ENCODE measurements at regions not wholly inside any gene's neighbourhood (a gene's known extent, or its start where the extent isn't known, plus 50 kb on each side); places are given as distances from the start of the nearest gene placed in this dataset.

GRCh38 chr11:119831011-119831410, 102.0 kb upstream of the NECTIN1 start:
- no peak overlapping the region for H3K27ac Mint-ChIP-seq
- no peak overlapping the region for H3K4me3 Mint-ChIP-seq
- ATAC-seq (ENCODE audit: low read depth), result no peak
- no peaks in the 10 kb centered on the region for H3K9me3 Mint-ChIP-seq
- H3K27me3 Mint-ChIP-seq, result peaks cover 16% of the 10 kb centered on the region
- no peaks in the 10 kb centered on the region for H3K36me3 Mint-ChIP-seq
- POLR2A ChIA-PET, result no interaction called here
- DNase-seq, result no peak
- H3K4me1 Mint-ChIP-seq, result no peaks in the 10 kb centered on the region

- POLR2A ChIA-PET, result no interaction called here
- DNase-seq (no peak), ATAC-seq (ENCODE audit: low read depth) (no peak)
- no peak overlapping the region for H3K27ac Mint-ChIP-seq
- no peaks in the 10 kb centered on the region for H3K36me3 Mint-ChIP-seq
- H3K4me3 Mint-ChIP-seq, result no peak overlapping the region
- peaks cover 22% of the 10 kb centered on the region for H3K27me3 Mint-ChIP-seq
- H3K9me3 Mint-ChIP-seq, result no peaks in the 10 kb centered on the region
- no peaks in the 10 kb centered on the region for H3K4me1 Mint-ChIP-seq
Measured at GRCh38 chr11:119830400-119830799, 101.4 kb upstream of the NECTIN1 start.

- Mint-ChIP-seq H3K36me3 (no peaks in the 10 kb centered on the region), H3K9me3 (no peaks in the 10 kb centered on the region), H3K4me3 (no peak overlapping the region), H3K4me1 (no peaks in the 10 kb centered on the region), H3K27ac (no peak overlapping the region), H3K27me3 (peaks cover 24% of the 10 kb centered on the region)
- DNase-seq (no peak), ATAC-seq (ENCODE audit: low read depth) (no peak)
- POLR2A ChIA-PET, result no interaction called here
Measured at GRCh38 chr11:119829402-119829801, 100.4 kb upstream of the NECTIN1 start.

- DNase-seq (no peak), ATAC-seq (ENCODE audit: low read depth) (no peak)
- Mint-ChIP-seq H3K27me3 (peaks cover 24% of the 10 kb centered on the region), H3K4me3 (no peak overlapping the region), H3K36me3 (no peaks in the 10 kb centered on the region), H3K9me3 (no peaks in the 10 kb centered on the region), H3K27ac (no peak overlapping the region), H3K4me1 (no peaks in the 10 kb centered on the region)
- POLR2A ChIA-PET, result no interaction called here
Measured at GRCh38 chr11:119828819-119829218, 99.8 kb upstream of the NECTIN1 start.

- POLR2A ChIA-PET, result no interaction called here
- Mint-ChIP-seq H3K4me3 (no peak overlapping the region), H3K9me3 (no peaks in the 10 kb centered on the region), H3K4me1 (no peaks in the 10 kb centered on the region), H3K27ac (no peak overlapping the region), H3K36me3 (no peaks in the 10 kb centered on the region), H3K27me3 (peaks cover 26% of the 10 kb centered on the region)
- DNase-seq, result no peak
- no peak for ATAC-seq (ENCODE audit: low read depth)
Measured at GRCh38 chr11:119828006-119828405, 99.0 kb upstream of the NECTIN1 start.

GRCh38 chr11:119827113-119827512, 98.1 kb upstream of the NECTIN1 start:
- peaks cover 3% of the 10 kb centered on the region for H3K4me1 Mint-ChIP-seq
- H3K27me3 Mint-ChIP-seq, result peaks cover 30% of the 10 kb centered on the region
- POLR2A ChIA-PET, result no interaction called here
- ATAC-seq (ENCODE audit: low read depth) (no peak), DNase-seq (no peak)
- no peak overlapping the region for H3K4me3 Mint-ChIP-seq
- no peaks in the 10 kb centered on the region for H3K9me3 Mint-ChIP-seq
- H3K36me3 Mint-ChIP-seq, result no peaks in the 10 kb centered on the region
- no peak overlapping the region for H3K27ac Mint-ChIP-seq

- POLR2A ChIA-PET, result no interaction called here
Measured at GRCh38 chr11:119823077-119823476, 94.1 kb upstream of the NECTIN1 start.

GRCh38 chr11:119816660-119817059, 87.7 kb upstream of the NECTIN1 start:
- POLR2A ChIA-PET, result no interaction called here
- ATAC-seq (ENCODE audit: low read depth), result no peak
- no peak overlapping the region for H3K4me3 Mint-ChIP-seq

More at GRCh38 chr11:119823077-119823476, 94.1 kb upstream of the NECTIN1 start:
- Mint-ChIP-seq H3K9me3 (no peaks in the 10 kb centered on the region), H3K4me1 (peaks cover 3% of the 10 kb centered on the region), H3K27ac (no peak overlapping the region), H3K27me3 (peaks cover 25% of the 10 kb centered on the region), H3K4me3 (no peak overlapping the region), H3K36me3 (no peaks in the 10 kb centered on the region)
- no peak for DNase-seq
- ATAC-seq (ENCODE audit: low read depth), result no peak

GRCh38 chr11:119814766-119815165, 85.8 kb upstream of the NECTIN1 start:
- H3K27ac Mint-ChIP-seq, result no peak overlapping the region
- no peak overlapping the region for H3K4me3 Mint-ChIP-seq
- ATAC-seq (ENCODE audit: low read depth) (no peak), DNase-seq (no peak)
- peaks cover 6% of the 10 kb centered on the region for H3K27me3 Mint-ChIP-seq
- H3K36me3 Mint-ChIP-seq, result no peaks in the 10 kb centered on the region
- no peaks in the 10 kb centered on the region for H3K4me1 Mint-ChIP-seq
- POLR2A ChIA-PET, result no interaction called here
- H3K9me3 Mint-ChIP-seq, result no peaks in the 10 kb centered on the region

More at GRCh38 chr11:119816660-119817059, 87.7 kb upstream of the NECTIN1 start:
- H3K36me3 Mint-ChIP-seq, result no peaks in the 10 kb centered on the region
- H3K27me3 Mint-ChIP-seq, result no peaks in the 10 kb centered on the region
- no peak for DNase-seq
- H3K27ac Mint-ChIP-seq, result no peak overlapping the region
- H3K9me3 Mint-ChIP-seq, result no peaks in the 10 kb centered on the region
- no peaks in the 10 kb centered on the region for H3K4me1 Mint-ChIP-seq

GRCh38 chr11:119810478-119811232, 81.7 kb upstream of the NECTIN1 start:
- peaks cover 6% of the 10 kb centered on the region for H3K27me3 Mint-ChIP-seq
- DNase-seq (no peak), ATAC-seq (ENCODE audit: low read depth) (no peak)
- no peaks in the 10 kb centered on the region for H3K4me1 Mint-ChIP-seq
- H3K9me3 Mint-ChIP-seq, result no peaks in the 10 kb centered on the region
- POLR2A ChIA-PET, result no interaction called here
- no peak overlapping the region for H3K4me3 Mint-ChIP-seq
- H3K27ac Mint-ChIP-seq, result no peak overlapping the region
- H3K36me3 Mint-ChIP-seq, result no peaks in the 10 kb centered on the region

GRCh38 chr11:119809346-119809745, 80.3 kb upstream of the NECTIN1 start:
- Mint-ChIP-seq H3K27me3 (peaks cover 6% of the 10 kb centered on the region), H3K4me1 (no peaks in the 10 kb centered on the region), H3K9me3 (no peaks in the 10 kb centered on the region), H3K36me3 (no peaks in the 10 kb centered on the region), H3K4me3 (no peak overlapping the region), H3K27ac (no peak overlapping the region)
- ATAC-seq (ENCODE audit: low read depth), result no peak
- no peak for DNase-seq
- POLR2A ChIA-PET, result interaction anchor here (0.5 kb wide), 1 partner anchor 65 kb away, joined by 3 read pairs; no protein-coding TSS in a partner anchor

GRCh38 chr11:119808407-119809185, 79.6 kb upstream of the NECTIN1 start:
- Mint-ChIP-seq H3K4me3 (no peak overlapping the region), H3K27ac (no peak overlapping the region), H3K9me3 (no peaks in the 10 kb centered on the region), H3K4me1 (no peaks in the 10 kb centered on the region), H3K27me3 (peaks cover 6% of the 10 kb centered on the region), H3K36me3 (no peaks in the 10 kb centered on the region)
- ATAC-seq (ENCODE audit: low read depth), result no peak
- POLR2A ChIA-PET, result no interaction called here
- DNase-seq, result no peak

- POLR2A ChIA-PET, result no interaction called here
- DNase-seq, result no peak
Measured at GRCh38 chr11:119807841-119808240, 78.8 kb upstream of the NECTIN1 start.

GRCh38 chr11:119807402-119807801, 78.4 kb upstream of the NECTIN1 start:
- peaks cover 6% of the 10 kb centered on the region for H3K27me3 Mint-ChIP-seq
- H3K4me3 Mint-ChIP-seq, result no peak overlapping the region
- POLR2A ChIA-PET, result no interaction called here
- no peaks in the 10 kb centered on the region for H3K4me1 Mint-ChIP-seq
- no peaks in the 10 kb centered on the region for H3K36me3 Mint-ChIP-seq
- no peak overlapping the region for H3K27ac Mint-ChIP-seq
- no peaks in the 10 kb centered on the region for H3K9me3 Mint-ChIP-seq
- no peak for ATAC-seq (ENCODE audit: low read depth)
- DNase-seq, result no peak

More at GRCh38 chr11:119807841-119808240, 78.8 kb upstream of the NECTIN1 start:
- no peak overlapping the region for H3K27ac Mint-ChIP-seq
- H3K4me1 Mint-ChIP-seq, result no peaks in the 10 kb centered on the region
- H3K36me3 Mint-ChIP-seq, result no peaks in the 10 kb centered on the region
- H3K9me3 Mint-ChIP-seq, result no peaks in the 10 kb centered on the region
- peaks cover 6% of the 10 kb centered on the region for H3K27me3 Mint-ChIP-seq
- no peak overlapping the region for H3K4me3 Mint-ChIP-seq
- no peak for ATAC-seq (ENCODE audit: low read depth)
